IMR-90 (cell line): ENCODE measurements at regions not wholly inside any gene's neighbourhood (a gene's known extent, or its start where the extent isn't known, plus 50 kb on each side); places are given as distances from the start of the nearest gene placed in this dataset.

Experiments used
- FOS ChIP-seq: fragments of 150-350 bp; IDR thresholded peaks from 2 replicates; pipeline ENCODE4 v1.6.1; 2016; ENCODE audit warnings: low read depth, low read length
- MXI1 ChIP-seq: IDR thresholded peaks from 2 replicates; pipeline ENCODE4 v1.6.1; 2012; ENCODE audit warnings: low read depth, mild to moderate bottlenecking, low read length, moderate library complexity, borderline replicate concordance
- POLR2A ChIP-seq: IDR thresholded peaks from 2 replicates; pipeline ENCODE4 v1.6.1; 2012; ENCODE audit warnings: mild to moderate bottlenecking, low read depth, low read length
- RAD21 ChIP-seq: IDR thresholded peaks from 2 replicates; pipeline ENCODE4 v1.6.1; 2012; ENCODE audit warnings: low read length, improper control_type of control experiment
- RCOR1 ChIP-seq: IDR thresholded peaks from 2 replicates; pipeline ENCODE4 v1.6.1; 2012; ENCODE audit warnings: mild to moderate bottlenecking, low read length, improper control_type of control experiment; ENCODE audit not compliant: insufficient replicate concordance
- SMC3 ChIP-seq: fragments of 150-350 bp; IDR thresholded peaks from 2 replicates; pipeline ENCODE4 v1.6.1; 2016; ENCODE audit warnings: low read depth, mild to moderate bottlenecking, antibody characterized with exemption, low read length, moderate library complexity
- TF ChIP-seq, protein P1 (sequence below): fragments of 150-350 bp; IDR thresholded peaks from 2 replicates; pipeline ENCODE4 v1.6.1; 2016; ENCODE audit warnings: low read depth, mild to moderate bottlenecking, low read length, moderate library complexity, borderline replicate concordance
- TF ChIP-seq, protein P2 (sequence below): conservative IDR thresholded peaks from 2 replicates; pipeline ENCODE4 v1.5.1; 2012; ENCODE audit warnings: mild to moderate bottlenecking, low read depth, low read length, improper control_type of control experiment
- TF ChIP-seq, protein P3 (sequence below): fragments of 150-350 bp; IDR thresholded peaks from 2 replicates; pipeline ENCODE4 v1.6.1; 2017; ENCODE audit warnings: mild to moderate bottlenecking, antibody characterized with exemption, low read length, low read depth

DNA sequence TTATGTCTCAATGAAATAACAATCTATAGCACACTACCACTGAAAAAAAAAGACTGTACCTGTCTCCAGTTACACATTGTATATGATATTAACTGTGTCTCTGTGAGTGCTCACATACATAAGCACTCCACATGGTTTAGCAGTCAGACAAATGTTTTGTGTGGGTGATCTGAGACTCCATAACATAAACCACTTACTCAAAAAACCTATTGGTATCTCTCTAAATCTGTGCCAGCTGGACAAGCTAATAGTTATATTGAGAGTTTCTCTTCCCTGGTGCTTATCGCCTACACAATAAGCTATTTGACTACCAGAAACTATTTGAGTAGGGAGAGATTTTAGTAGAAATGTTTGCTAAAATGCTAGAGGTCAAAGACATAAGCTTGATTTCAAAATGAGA, 190.1 kb upstream of the AGR3 start:
- no peak for TF ChIP-seq SMC3
- TF ChIP-seq, protein P1, sequence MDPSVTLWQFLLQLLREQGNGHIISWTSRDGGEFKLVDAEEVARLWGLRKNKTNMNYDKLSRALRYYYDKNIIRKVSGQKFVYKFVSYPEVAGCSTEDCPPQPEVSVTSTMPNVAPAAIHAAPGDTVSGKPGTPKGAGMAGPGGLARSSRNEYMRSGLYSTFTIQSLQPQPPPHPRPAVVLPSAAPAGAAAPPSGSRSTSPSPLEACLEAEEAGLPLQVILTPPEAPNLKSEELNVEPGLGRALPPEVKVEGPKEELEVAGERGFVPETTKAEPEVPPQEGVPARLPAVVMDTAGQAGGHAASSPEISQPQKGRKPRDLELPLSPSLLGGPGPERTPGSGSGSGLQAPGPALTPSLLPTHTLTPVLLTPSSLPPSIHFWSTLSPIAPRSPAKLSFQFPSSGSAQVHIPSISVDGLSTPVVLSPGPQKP: no peak
- TF ChIP-seq FOS: no peak
- no peak for TF ChIP-seq MXI1
- TF ChIP-seq POLR2A: no peak
- no peak for TF ChIP-seq RAD21
- TF ChIP-seq, protein P2, sequence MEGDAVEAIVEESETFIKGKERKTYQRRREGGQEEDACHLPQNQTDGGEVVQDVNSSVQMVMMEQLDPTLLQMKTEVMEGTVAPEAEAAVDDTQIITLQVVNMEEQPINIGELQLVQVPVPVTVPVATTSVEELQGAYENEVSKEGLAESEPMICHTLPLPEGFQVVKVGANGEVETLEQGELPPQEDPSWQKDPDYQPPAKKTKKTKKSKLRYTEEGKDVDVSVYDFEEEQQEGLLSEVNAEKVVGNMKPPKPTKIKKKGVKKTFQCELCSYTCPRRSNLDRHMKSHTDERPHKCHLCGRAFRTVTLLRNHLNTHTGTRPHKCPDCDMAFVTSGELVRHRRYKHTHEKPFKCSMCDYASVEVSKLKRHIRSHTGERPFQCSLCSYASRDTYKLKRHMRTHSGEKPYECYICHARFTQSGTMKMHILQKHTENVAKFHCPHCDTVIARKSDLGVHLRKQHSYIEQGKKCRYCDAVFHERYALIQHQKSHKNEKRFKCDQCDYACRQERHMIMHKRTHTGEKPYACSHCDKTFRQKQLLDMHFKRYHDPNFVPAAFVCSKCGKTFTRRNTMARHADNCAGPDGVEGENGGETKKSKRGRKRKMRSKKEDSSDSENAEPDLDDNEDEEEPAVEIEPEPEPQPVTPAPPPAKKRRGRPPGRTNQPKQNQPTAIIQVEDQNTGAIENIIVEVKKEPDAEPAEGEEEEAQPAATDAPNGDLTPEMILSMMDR: no peak
- TF ChIP-seq RCOR1: no peak
- TF ChIP-seq, protein P3, sequence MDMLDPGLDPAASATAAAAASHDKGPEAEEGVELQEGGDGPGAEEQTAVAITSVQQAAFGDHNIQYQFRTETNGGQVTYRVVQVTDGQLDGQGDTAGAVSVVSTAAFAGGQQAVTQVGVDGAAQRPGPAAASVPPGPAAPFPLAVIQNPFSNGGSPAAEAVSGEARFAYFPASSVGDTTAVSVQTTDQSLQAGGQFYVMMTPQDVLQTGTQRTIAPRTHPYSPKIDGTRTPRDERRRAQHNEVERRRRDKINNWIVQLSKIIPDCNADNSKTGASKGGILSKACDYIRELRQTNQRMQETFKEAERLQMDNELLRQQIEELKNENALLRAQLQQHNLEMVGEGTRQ: no peak
